Neural cell (in vitro differentiated cells): ENCODE measurements at regions not wholly inside any gene's neighbourhood (a gene's known extent, or its start where the extent isn't known, plus 50 kb on each side); places are given as distances from the start of the nearest gene placed in this dataset.

ENCODE experiments used
- CTCF ChIP-seq: fragments of 450-650 bp; IDR thresholded peaks from 2 replicates; pipeline ENCODE4 v1.5.1; 2014; ENCODE audit warnings: antibody characterized with exemption, mild to moderate bottlenecking, moderate library complexity; ENCODE audit not compliant: poor library complexity, severe bottlenecking
- EZH2 ChIP-seq: fragments of 200-600, 300-800 bp; shearing (Covaris generic), sonication (generic); IDR thresholded peaks from 2 replicates; pipeline ENCODE4 v1.6.1; 2014; ENCODE audit warnings: antibody characterized with exemption, low read length, borderline replicate concordance, mild to moderate bottlenecking; ENCODE audit not compliant: insufficient read depth, poor library complexity, severe bottlenecking
- MXI1 ChIP-seq: fragments of 450-650 bp; conservative IDR thresholded peaks from 2 replicates; pipeline ENCODE4 v1.6.1; 2014; ENCODE audit warnings: antibody characterized with exemption, mild to moderate bottlenecking; ENCODE audit not compliant: poor library complexity, severe bottlenecking
- POLR2AphosphoS5 ChIP-seq: IDR thresholded peaks from 2 replicates; pipeline ENCODE4 v1.6.1; 2012
- RAD21 ChIP-seq: fragments of 450-650 bp; conservative IDR thresholded peaks from 2 replicates; pipeline ENCODE4 v1.6.1; 2014; ENCODE audit warnings: antibody characterized with exemption, mild to moderate bottlenecking, moderate library complexity
- TF ChIP-seq, protein P1 (sequence below): IDR thresholded peaks from 2 replicates; pipeline ENCODE4 v1.6.1; 2012; ENCODE audit warnings: borderline replicate concordance

DNA sequence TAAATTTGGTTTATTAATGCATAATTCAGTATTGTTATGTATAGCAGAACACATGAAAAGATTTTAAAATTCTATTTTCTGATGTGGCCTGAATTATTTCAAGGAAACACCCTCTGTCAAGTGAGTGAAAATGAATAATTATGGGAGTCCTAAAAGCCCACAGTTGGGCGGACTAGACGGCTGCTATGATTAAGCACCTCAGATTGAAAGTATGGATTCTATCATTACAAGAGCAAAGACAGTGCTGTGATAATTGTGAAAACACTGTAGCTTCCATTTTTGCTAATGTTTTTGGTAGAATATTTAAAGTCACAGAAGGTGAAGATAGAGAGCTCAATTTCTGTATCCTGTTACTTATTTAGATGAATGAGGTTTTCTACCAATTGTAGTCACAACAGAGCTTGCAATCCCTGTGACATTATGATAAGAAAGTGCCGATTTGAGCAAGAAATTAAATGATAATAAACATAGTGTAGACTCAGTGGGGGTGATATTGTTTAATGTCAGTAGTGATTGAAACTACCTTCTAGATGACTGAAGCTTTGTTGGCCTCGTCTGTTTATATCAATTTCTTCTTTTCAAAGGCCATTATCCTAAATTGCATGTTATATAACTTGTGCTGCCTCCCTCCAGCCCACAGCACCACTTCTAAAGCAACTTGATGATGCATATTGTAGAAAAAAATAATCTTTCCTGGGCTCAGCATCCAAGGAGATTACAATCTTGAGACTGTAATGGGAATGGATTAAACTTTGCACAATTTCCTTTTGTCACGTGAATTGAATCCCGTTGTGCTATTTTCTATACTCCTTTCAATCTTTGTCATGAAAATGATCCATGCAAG lies 359.8 kb downstream of the BTG1 start:
- no peak for TF ChIP-seq RAD21
- TF ChIP-seq CTCF: no peak
- peak; percentile 55 for TF ChIP-seq POLR2AphosphoS5
- TF ChIP-seq EZH2: no peak
- TF ChIP-seq, protein P1, sequence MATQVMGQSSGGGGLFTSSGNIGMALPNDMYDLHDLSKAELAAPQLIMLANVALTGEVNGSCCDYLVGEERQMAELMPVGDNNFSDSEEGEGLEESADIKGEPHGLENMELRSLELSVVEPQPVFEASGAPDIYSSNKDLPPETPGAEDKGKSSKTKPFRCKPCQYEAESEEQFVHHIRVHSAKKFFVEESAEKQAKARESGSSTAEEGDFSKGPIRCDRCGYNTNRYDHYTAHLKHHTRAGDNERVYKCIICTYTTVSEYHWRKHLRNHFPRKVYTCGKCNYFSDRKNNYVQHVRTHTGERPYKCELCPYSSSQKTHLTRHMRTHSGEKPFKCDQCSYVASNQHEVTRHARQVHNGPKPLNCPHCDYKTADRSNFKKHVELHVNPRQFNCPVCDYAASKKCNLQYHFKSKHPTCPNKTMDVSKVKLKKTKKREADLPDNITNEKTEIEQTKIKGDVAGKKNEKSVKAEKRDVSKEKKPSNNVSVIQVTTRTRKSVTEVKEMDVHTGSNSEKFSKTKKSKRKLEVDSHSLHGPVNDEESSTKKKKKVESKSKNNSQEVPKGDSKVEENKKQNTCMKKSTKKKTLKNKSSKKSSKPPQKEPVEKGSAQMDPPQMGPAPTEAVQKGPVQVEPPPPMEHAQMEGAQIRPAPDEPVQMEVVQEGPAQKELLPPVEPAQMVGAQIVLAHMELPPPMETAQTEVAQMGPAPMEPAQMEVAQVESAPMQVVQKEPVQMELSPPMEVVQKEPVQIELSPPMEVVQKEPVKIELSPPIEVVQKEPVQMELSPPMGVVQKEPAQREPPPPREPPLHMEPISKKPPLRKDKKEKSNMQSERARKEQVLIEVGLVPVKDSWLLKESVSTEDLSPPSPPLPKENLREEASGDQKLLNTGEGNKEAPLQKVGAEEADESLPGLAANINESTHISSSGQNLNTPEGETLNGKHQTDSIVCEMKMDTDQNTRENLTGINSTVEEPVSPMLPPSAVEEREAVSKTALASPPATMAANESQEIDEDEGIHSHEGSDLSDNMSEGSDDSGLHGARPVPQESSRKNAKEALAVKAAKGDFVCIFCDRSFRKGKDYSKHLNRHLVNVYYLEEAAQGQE: peak; percentile 42
- TF ChIP-seq MXI1: no peak
